ENCODE measurements at regions not wholly inside any gene's neighbourhood (a gene's known extent, or its start where the extent isn't known, plus 50 kb on each side); places are given as distances from the start of the nearest gene placed in this dataset.

DNA sequence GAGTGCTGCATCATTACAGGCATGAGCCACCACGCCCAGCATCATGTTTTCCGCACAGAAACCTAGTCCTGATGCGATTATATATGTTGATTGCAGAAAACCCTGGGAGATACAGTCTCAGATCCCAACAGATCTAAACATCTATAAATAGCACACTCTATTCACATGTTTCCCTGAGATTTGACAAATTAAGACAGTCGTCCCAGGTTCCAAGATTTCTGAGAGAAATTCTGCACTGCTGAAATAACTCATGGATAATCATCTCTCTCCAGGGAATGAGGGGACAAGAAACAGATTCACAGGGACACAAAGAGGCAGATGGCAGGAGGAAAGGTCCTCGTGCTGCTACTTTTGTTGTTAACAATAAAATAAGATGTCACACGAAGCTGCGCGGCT, 393.1 kb upstream of the CELF2 start:
- no peak overlapping the region for H3K27ac Mint-ChIP-seq
- H3K9me3 Mint-ChIP-seq: no peaks in the 10 kb centered on the region
- no peaks in the 10 kb centered on the region for H3K36me3 Mint-ChIP-seq
- no peak for ATAC-seq
- no peak for DNase-seq (ENCODE audit: low spot score in 2 of 2)

DNA sequence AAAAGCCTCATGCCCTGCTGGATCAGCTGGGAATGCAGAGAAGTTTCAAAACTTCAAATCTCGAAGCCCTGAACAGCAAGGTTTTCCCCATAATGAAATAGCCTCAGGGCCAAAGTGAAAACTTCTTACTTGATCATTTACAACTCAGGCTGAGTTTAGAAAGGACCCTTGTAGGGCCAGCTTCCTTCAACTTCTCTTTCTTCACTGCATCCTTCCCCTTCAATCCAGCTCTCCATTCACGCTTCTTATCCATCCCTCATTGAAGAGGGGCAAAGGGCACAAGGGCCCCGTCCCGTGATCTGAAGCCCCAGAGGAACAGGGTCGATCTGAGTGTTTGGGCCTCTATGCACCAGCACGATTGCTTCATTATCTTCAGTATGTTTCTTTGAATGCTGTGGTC, 392.2 kb upstream of the CELF2 start:
- DNase-seq (ENCODE audit: low spot score in 2 of 2) (no peak), ATAC-seq (no peak)
- Mint-ChIP-seq H3K36me3 (no peaks in the 10 kb centered on the region), H3K9me3 (no peaks in the 10 kb centered on the region), H3K27ac (no peak overlapping the region)

- H3K27ac Mint-ChIP-seq: no peak overlapping the region
- no peak for ATAC-seq
- DNase-seq (ENCODE audit: low spot score in 2 of 2): no peak
- H3K9me3 Mint-ChIP-seq: no peaks in the 10 kb centered on the region
- H3K36me3 Mint-ChIP-seq: no peaks in the 10 kb centered on the region
These were observed 390.9 kb upstream of the CELF2 start for GRCh38 chr10:10626734-10627133.

DNA sequence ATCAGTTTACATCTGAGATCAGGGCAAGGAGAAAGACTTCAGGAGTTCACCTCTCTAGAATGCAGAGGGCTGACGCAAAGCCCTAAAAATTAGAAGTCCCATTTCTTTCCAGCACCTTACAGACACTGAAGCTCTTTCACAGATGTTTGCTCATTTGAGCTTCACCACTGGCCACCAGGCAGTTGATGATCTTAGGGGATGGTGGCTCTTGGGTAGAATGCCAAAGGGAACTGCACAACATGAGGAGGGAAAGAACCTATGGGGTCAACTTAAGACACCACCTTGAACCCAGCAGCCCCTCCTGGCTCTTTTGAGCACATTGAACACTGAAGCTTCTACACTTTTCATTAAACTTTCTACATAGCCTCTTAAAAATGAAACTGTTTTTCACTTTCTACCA, 390.3 kb upstream of the CELF2 start:
- ATAC-seq (no peak), DNase-seq (ENCODE audit: low spot score in 2 of 2) (no peak)
- Mint-ChIP-seq H3K36me3 (no peaks in the 10 kb centered on the region), H3K9me3 (no peaks in the 10 kb centered on the region), H3K27ac (no peak overlapping the region)

- DNase-seq (ENCODE audit: low spot score in 2 of 2) (no peak), ATAC-seq (no peak)
- no peaks in the 10 kb centered on the region for H3K36me3 Mint-ChIP-seq
- H3K27ac Mint-ChIP-seq: no peak overlapping the region
- no peaks in the 10 kb centered on the region for H3K9me3 Mint-ChIP-seq
These were observed 388.2 kb upstream of the CELF2 start for GRCh38 chr10:10629512-10629911.

- no peaks in the 10 kb centered on the region for H3K36me3 Mint-ChIP-seq
- ATAC-seq (no peak), DNase-seq (ENCODE audit: low spot score in 2 of 2) (no peak)
These were observed 387.4 kb upstream of the CELF2 start for GRCh38 chr10:10630281-10630680.

GRCh38 chr10:10630782-10631181, 386.9 kb upstream of the CELF2 start:
- DNase-seq (ENCODE audit: low spot score in 2 of 2): no peak
- no peak for ATAC-seq

More at GRCh38 chr10:10630281-10630680, 387.4 kb upstream of the CELF2 start:
- no peak overlapping the region for H3K27ac Mint-ChIP-seq
- H3K9me3 Mint-ChIP-seq: no peaks in the 10 kb centered on the region

DNA sequence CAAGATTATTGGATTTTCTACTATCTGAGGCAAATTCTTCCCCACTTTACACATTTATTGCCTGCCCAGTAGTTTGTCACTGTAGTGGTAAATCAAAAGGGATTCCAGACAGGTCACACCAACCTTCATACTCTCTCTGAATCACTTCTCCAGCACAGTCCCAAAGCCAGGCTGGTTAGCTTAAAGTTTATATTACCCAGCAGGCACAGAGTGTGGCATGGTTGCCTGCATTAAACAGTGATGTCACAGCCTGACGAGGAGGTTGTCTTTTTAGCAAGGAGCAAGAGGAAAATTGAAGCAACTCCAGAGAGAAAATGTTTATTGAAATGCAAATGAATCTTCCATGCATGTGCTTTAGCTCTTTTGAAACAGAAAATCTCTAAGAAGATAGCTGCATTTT, 375.5 kb upstream of the CELF2 start:
- Mint-ChIP-seq H3K27ac (no peak overlapping the region), H3K36me3 (no peaks in the 10 kb centered on the region), H3K9me3 (peaks cover 0 to under 1% of the 10 kb centered on the region in 2 donors)
- ATAC-seq (no peak), DNase-seq (ENCODE audit: low spot score in 2 of 2) (no peak)

More at GRCh38 chr10:10630782-10631181, 386.9 kb upstream of the CELF2 start:
- no peaks in the 10 kb centered on the region for H3K36me3 Mint-ChIP-seq
- no peaks in the 10 kb centered on the region for H3K9me3 Mint-ChIP-seq
- no peak overlapping the region for H3K27ac Mint-ChIP-seq

DNA sequence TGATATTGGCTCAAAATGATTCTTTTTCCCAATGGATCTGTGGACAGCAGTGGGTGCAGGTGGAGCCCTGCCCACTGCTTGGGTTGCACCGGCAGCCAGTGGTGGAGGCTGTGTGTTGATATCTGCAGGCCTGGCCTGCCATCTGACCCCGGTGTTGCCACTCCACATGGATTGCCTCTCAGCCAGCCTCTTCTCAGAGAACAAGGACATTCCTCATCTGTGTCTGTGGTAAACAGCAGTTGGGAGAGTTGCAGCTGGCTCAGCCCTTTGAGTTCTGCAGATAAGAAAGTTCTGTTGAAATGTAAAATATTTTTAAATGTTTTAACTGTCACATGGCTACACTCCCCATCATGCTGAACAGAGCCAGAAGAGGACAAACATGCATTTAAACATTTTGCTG, 374.9 kb upstream of the CELF2 start:
- no peaks in the 10 kb centered on the region for H3K36me3 Mint-ChIP-seq
- H3K27ac Mint-ChIP-seq: no peak overlapping the region
- H3K9me3 Mint-ChIP-seq: peaks cover 0 to 3% of the 10 kb centered on the region in 2 donors
- ATAC-seq: no peak
- no peak for DNase-seq (ENCODE audit: low spot score in 2 of 2)

GRCh38 chr10:10644008-10644646, 373.5 kb upstream of the CELF2 start:
- Mint-ChIP-seq H3K27ac (no peak overlapping the region), H3K36me3 (no peaks in the 10 kb centered on the region), H3K9me3 (peaks cover 0 to 3% of the 10 kb centered on the region in 2 donors)
- no peak for ATAC-seq
- DNase-seq (ENCODE audit: low spot score in 2 of 2): no peak

GRCh38 chr10:10644676-10645385, 372.8 kb upstream of the CELF2 start:
- Mint-ChIP-seq H3K36me3 (no peaks in the 10 kb centered on the region), H3K9me3 (peaks cover 0 to 5% of the 10 kb centered on the region in 2 donors), H3K27ac (no peak overlapping the region)
- DNase-seq (ENCODE audit: low spot score in 2 of 2): no peak
- ATAC-seq: no peak

DNA sequence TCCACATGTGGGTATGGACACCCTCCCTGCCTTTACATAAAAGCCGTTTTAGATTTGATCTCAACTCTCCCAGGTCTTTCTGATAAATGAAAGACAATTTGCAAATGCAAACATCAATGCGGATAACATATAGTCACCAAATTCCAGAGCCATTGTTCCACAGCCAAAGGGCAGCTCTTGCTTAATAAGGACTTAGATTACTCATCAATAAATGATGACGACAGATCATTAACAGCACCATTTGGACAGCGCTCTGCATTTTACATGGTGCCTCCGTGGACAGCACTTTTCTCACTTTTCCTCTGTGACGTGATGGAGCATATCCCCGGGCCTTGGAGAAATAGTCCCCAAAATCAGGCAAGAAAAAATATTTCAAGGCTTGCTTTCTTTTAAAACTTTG, 370.3 kb upstream of the CELF2 start:
- DNase-seq (ENCODE audit: low spot score in 2 of 2): no peak
- H3K36me3 Mint-ChIP-seq: peaks cover 0 to 6% of the 10 kb centered on the region in 2 donors
- no peak for ATAC-seq
- peaks cover 0 to 10% of the 10 kb centered on the region in 2 donors for H3K9me3 Mint-ChIP-seq
- H3K27ac Mint-ChIP-seq: no peak overlapping the region

DNA sequence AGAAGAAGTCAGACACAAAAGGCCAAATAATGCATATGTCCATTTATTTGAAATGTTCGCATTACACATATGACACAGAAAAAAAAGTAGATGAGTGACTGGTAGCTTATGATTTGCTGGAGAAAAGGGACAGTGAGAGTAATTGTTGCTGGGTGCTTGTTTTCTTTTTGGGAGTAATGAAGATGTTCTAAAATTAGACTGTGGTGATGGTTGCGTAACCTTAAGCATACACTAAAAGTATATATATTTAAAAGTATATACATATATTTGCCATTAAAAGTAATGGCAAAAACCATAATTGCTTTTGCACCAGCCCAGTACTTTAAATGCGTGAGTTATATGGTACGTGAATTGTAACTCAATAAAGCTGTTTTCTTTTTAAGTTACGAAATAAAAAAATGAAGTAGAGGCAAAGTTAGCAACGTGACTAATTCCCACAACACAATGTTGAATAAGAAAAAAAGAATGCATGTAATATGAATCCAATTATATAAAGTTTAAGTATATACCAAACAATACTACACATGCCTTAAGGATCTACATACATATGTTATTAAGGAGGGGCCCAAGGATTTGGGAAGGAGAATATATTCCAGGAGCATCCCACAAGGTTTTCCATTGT, 360.4 kb upstream of the CELF2 start:
- Mint-ChIP-seq H3K36me3 (no peaks in the 10 kb centered on the region), H3K27ac (no peak overlapping the region), H3K9me3 (peaks cover 0 to 3% of the 10 kb centered on the region in 2 donors)
- ATAC-seq (no peak), DNase-seq (ENCODE audit: low spot score in 2 of 2) (no peak)

- ATAC-seq: no peak
- H3K27ac Mint-ChIP-seq: no peak overlapping the region
- H3K36me3 Mint-ChIP-seq: no peaks in the 10 kb centered on the region
These were observed 359.4 kb upstream of the CELF2 start for GRCh38 chr10:10658172-10658785.

DNA sequence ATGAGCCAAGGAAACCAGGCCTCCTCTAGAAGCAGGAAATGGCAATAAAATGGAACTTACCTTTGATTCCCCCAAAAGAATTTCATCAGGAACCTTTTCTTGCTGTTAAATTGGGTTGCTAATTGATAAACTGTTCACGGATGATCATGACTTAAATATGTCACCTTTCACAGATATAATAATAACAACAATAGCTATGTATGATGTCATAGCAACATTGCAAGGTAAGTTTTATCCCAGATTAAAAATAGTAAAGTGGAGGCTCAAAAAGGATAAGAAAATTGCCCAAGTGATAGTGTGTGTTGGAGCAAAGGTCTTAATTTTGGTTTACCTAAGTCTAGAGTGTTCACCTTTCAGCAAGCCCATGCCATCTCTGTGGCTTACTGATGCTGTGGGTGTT, 357.6 kb upstream of the CELF2 start:
- ATAC-seq: no peak
- H3K9me3 Mint-ChIP-seq: peaks cover 0 to 3% of the 10 kb centered on the region in 2 donors
- H3K27ac Mint-ChIP-seq: no peak overlapping the region
- H3K36me3 Mint-ChIP-seq: no peaks in the 10 kb centered on the region
- DNase-seq (ENCODE audit: low spot score in 2 of 2): no peak

More at GRCh38 chr10:10658172-10658785, 359.4 kb upstream of the CELF2 start:
- no peak for DNase-seq (ENCODE audit: low spot score in 2 of 2)
- H3K9me3 Mint-ChIP-seq: peaks cover 0 to 3% of the 10 kb centered on the region in 2 donors

DNA sequence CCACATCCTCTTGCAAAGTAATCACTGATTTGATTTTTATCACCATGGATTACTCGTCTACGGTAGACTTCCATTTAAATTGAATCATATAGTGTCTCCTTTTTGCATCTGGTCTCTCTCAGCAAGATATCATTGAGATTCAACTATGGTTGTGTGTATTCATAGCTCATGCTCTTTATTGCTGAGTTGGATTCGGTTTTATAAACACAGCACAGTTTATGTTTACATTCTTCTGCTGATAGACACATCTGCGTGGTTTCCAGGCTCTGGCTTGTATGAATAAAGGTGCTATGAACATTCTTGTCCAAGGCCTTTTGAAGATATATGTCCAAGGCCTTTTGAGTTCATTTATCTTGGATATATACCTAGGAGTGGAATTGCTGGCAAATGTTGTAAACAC, 356.5 kb upstream of the CELF2 start:
- H3K36me3 Mint-ChIP-seq: no peaks in the 10 kb centered on the region
- no peak overlapping the region for H3K27ac Mint-ChIP-seq
- ATAC-seq (no peak), DNase-seq (ENCODE audit: low spot score in 2 of 2) (no peak)
- peaks cover 0 to 3% of the 10 kb centered on the region in 2 donors for H3K9me3 Mint-ChIP-seq

- ATAC-seq (no peak), DNase-seq (ENCODE audit: low spot score in 2 of 2) (no peak)
- H3K27ac Mint-ChIP-seq: no peak overlapping the region
- H3K9me3 Mint-ChIP-seq: peaks cover 0 to 3% of the 10 kb centered on the region in 2 donors
- no peaks in the 10 kb centered on the region for H3K36me3 Mint-ChIP-seq
These were observed 354.8 kb upstream of the CELF2 start for GRCh38 chr10:10662716-10663408.

Measured in activated naive CD4-positive, alpha-beta T cell treated with anti-CD3 and anti-CD28 coated beads, Interleukin-2, amount 50 U/mL, for 72 hours (primary cell).